Right atrium auricular region (tissue), 2 donors: ENCODE measurements at regions not wholly inside any gene's neighbourhood (a gene's known extent, or its start where the extent isn't known, plus 50 kb on each side); places are given as distances from the start of the nearest gene placed in this dataset.

Source experiments
- DNase-seq: peaks from one replicate; pipeline ENCODE4 v3.0.0-alpha.2; 2019; ENCODE audit warnings: low spot score
- H3K27ac ChIP-seq, 2 donors: fragments of 200-600 bp; sonication (generic); 1 replicate in 1 of 2; 2 replicates in 1 of 2; pipeline ENCODE4 v1.5.1; 2016 to 2019
- H3K27me3 ChIP-seq, 2 donors: fragments of 200-600 bp; sonication (generic); one replicate each; pipeline versions ENCODE4 v1.5.1 to v1.6.0; 2017 to 2019
- H3K36me3 ChIP-seq: fragments of 200-600 bp; sonication (generic); one replicate; pipeline ENCODE4 v1.5.1; 2016
- H3K4me1 ChIP-seq, 2 donors: fragments of 200-600 bp; sonication (generic); one replicate each; pipeline versions ENCODE4 v1.5.1 to v1.6.0; 2017 to 2019
- H3K4me3 ChIP-seq, 2 donors: fragments of 200-600 bp; sonication (generic); 1 replicate in 1 of 2; 2 replicates in 1 of 2; pipeline ENCODE4 v1.5.1; 2017 to 2019; ENCODE audit warnings: mild to moderate bottlenecking in 1 of 2, moderate library complexity in 1 of 2
- H3K9me3 ChIP-seq, 2 donors: fragments of 200-600 bp; sonication (generic); one replicate each; pipeline ENCODE4 v1.5.1; 2019
- CTCF ChIP-seq, 2 donors: fragments of 200-600 bp; sonication (generic); IDR thresholded peaks; one replicate each; pipeline ENCODE4 v1.5.1; 2019; ENCODE audit warnings: antibody characterized with exemption in 2 of 2

GRCh38 chrX:1012678-1013300 is 199.7 kb downstream of the CRLF2 start:
- Histone ChIP-seq H3K4me1 (no peaks in the 10 kb centered on the region), H3K27me3 (no peaks in the 10 kb centered on the region), H3K9me3 (no peaks in the 10 kb centered on the region), H3K27ac (no peak overlapping the region), H3K4me3 (no peak overlapping the region), H3K36me3 (no peaks in the 10 kb centered on the region)
- DNase-seq = no peak
- no peak for TF ChIP-seq CTCF (IDR thresholded peaks at IDR 0.05)

GRCh38 chrX:1011691-1012283 is 200.7 kb downstream of the CRLF2 start:
- TF ChIP-seq CTCF (IDR thresholded peaks at IDR 0.05) = no peak
- DNase-seq = no peak
- Histone ChIP-seq H3K4me1 (no peaks in the 10 kb centered on the region), H3K27me3 (no peaks in the 10 kb centered on the region), H3K36me3 (no peaks in the 10 kb centered on the region), H3K9me3 (no peaks in the 10 kb centered on the region), H3K27ac (no peak overlapping the region), H3K4me3 (no peak overlapping the region)

GRCh38 chrX:1009771-1010170 is 202.7 kb downstream of the CRLF2 start:
- DNase-seq = no peak
- no peak for TF ChIP-seq CTCF (IDR thresholded peaks at IDR 0.05)
- no peaks in the 10 kb centered on the region for H3K27me3 ChIP-seq

GRCh38 chrX:1006156-1006730 is 206.2 kb downstream of the CRLF2 start:
- no peak for DNase-seq
- Histone ChIP-seq H3K27me3 (no peaks in the 10 kb centered on the region), H3K36me3 (no peaks in the 10 kb centered on the region), H3K27ac (no peak overlapping the region), H3K4me3 (no peak overlapping the region), H3K9me3 (no peaks in the 10 kb centered on the region), H3K4me1 (no peaks in the 10 kb centered on the region)
- no peak for TF ChIP-seq CTCF (IDR thresholded peaks at IDR 0.05)

More at GRCh38 chrX:1009771-1010170, 202.7 kb downstream of the CRLF2 start:
- Histone ChIP-seq H3K4me1 (no peaks in the 10 kb centered on the region), H3K27ac (no peak overlapping the region), H3K36me3 (no peaks in the 10 kb centered on the region), H3K9me3 (no peaks in the 10 kb centered on the region), H3K4me3 (no peak overlapping the region)

GRCh38 chrX:1002611-1003010 is 209.8 kb downstream of the CRLF2 start:
- no peaks in the 10 kb centered on the region for H3K9me3 ChIP-seq
- no peaks in the 10 kb centered on the region for H3K36me3 ChIP-seq
- DNase-seq = no peak
- no peak for TF ChIP-seq CTCF (IDR thresholded peaks at IDR 0.05)
- no peaks in the 10 kb centered on the region for H3K4me1 ChIP-seq
- no peaks in the 10 kb centered on the region for H3K27me3 ChIP-seq
- no peak overlapping the region for H3K27ac ChIP-seq
- H3K4me3 ChIP-seq = no peak overlapping the region
